GM18519 (cell line): ENCODE measurements at regions not wholly inside any gene's neighbourhood (a gene's known extent, or its start where the extent isn't known, plus 50 kb on each side); places are given as distances from the start of the nearest gene placed in this dataset.
"Not testable (repeated sequence)": the region's sequence is repeated elsewhere in the genome, so short reads cannot be mapped to it uniquely, and the experiment has no call there.

ENCODE experiments used
- ATAC-seq: cut with Tn5 transposase; IDR thresholded peaks from one replicate; pipeline ENCODE4 v1.9.1; 2021; ENCODE audit warnings: mild to moderate bottlenecking, moderate library complexity; ENCODE audit not compliant: unreplicated experiment, low FRiP score

- ATAC-seq = no peak
Measured at GRCh38 chr15:37395100-37395468, 294.7 kb upstream of the MEIS2 start.

- no peak for ATAC-seq
Measured at GRCh38 chr15:37397266-37398022, 297.1 kb upstream of the MEIS2 start.

- no peak for ATAC-seq
Measured at GRCh38 chr15:37416103-37416502, 315.8 kb upstream of the MEIS2 start.

- no peak for ATAC-seq
Measured at GRCh38 chr15:37425541-37425940, 325.2 kb upstream of the MEIS2 start.

- not testable (repeated sequence) for ATAC-seq
Measured at GRCh38 chr15:37427393-37427792, 327.0 kb upstream of the MEIS2 start.

GRCh38 chr15:37446921-37447320, 346.6 kb upstream of the MEIS2 start:
- no peak for ATAC-seq

- ATAC-seq = no peak
Measured at GRCh38 chr15:37452498-37452897, 352.1 kb upstream of the MEIS2 start.

GRCh38 chr15:37480482-37480881, 380.1 kb upstream of the MEIS2 start:
- ATAC-seq = no peak

GRCh38 chr15:37481126-37481525, 380.8 kb upstream of the MEIS2 start:
- ATAC-seq = no peak

GRCh38 chr15:37483779-37484178, 383.4 kb upstream of the MEIS2 start:
- no peak for ATAC-seq

GRCh38 chr15:37485056-37485455, 384.7 kb upstream of the MEIS2 start:
- ATAC-seq = no peak

GRCh38 chr15:37490707-37491106, 390.4 kb upstream of the MEIS2 start:
- no peak for ATAC-seq

GRCh38 chr15:37516621-37517020, 416.3 kb upstream of the MEIS2 start:
- no peak for ATAC-seq

GRCh38 chr15:37517191-37517895, 417.0 kb upstream of the MEIS2 start:
- no peak for ATAC-seq

- no peak for ATAC-seq
Measured at GRCh38 chr15:37518436-37518835, 416.0 kb upstream of the TMCO5A start.

- ATAC-seq = no peak
Measured at GRCh38 chr15:37520026-37520425, 414.4 kb upstream of the TMCO5A start.

- no peak for ATAC-seq
Measured at GRCh38 chr15:37520882-37521281, 413.6 kb upstream of the TMCO5A start.

GRCh38 chr15:37524601-37525000, 409.8 kb upstream of the TMCO5A start:
- no peak for ATAC-seq

- ATAC-seq = no peak
Measured at GRCh38 chr15:37528432-37528831, 406.0 kb upstream of the TMCO5A start.

GRCh38 chr15:37536967-37537605, 397.4 kb upstream of the TMCO5A start:
- ATAC-seq = no peak

- ATAC-seq = no peak
Measured at GRCh38 chr15:37537802-37538201, 396.6 kb upstream of the TMCO5A start.

GRCh38 chr15:37548116-37548515, 386.3 kb upstream of the TMCO5A start:
- no peak for ATAC-seq
